ENCODE measurements at regions not wholly inside any gene's neighbourhood (a gene's known extent, or its start where the extent isn't known, plus 50 kb on each side); places are given as distances from the start of the nearest gene placed in this dataset.
"Not testable (repeated sequence)": the region's sequence is repeated elsewhere in the genome, so short reads cannot be mapped to it uniquely, and the experiment has no call there.

- DNase-seq = no peak
Observed at GRCh38 chr1:71345491-71345890, 264.7 kb upstream of the ZRANB2 start.

- DNase-seq = no peak
Observed at GRCh38 chr1:71343686-71344416, 263.0 kb upstream of the ZRANB2 start.

- DNase-seq = no peak
Observed at GRCh38 chr1:71339238-71339637, 258.4 kb upstream of the ZRANB2 start.

GRCh38 chr1:71330991-71331390 lies 250.2 kb upstream of the ZRANB2 start:
- no peak for DNase-seq

GRCh38 chr1:71324671-71325267 lies 243.9 kb upstream of the ZRANB2 start:
- DNase-seq = no peak

GRCh38 chr1:71312545-71312944 lies 231.7 kb upstream of the ZRANB2 start:
- DNase-seq = no peak

GRCh38 chr1:71311376-71311775 lies 230.5 kb upstream of the ZRANB2 start:
- DNase-seq = no peak

GRCh38 chr1:71307451-71307850 lies 226.6 kb upstream of the ZRANB2 start:
- DNase-seq = peak; percentile 30

GRCh38 chr1:71304125-71304524 lies 223.3 kb upstream of the ZRANB2 start:
- no peak for DNase-seq

- DNase-seq = no peak
Observed at GRCh38 chr1:71303617-71304041, 222.8 kb upstream of the ZRANB2 start.

- DNase-seq = no peak
Observed at GRCh38 chr1:71298633-71299032, 217.8 kb upstream of the ZRANB2 start.

- DNase-seq = no peak
Observed at GRCh38 chr1:71296551-71297134, 215.8 kb upstream of the ZRANB2 start.

GRCh38 chr1:71295350-71295749 lies 214.5 kb upstream of the ZRANB2 start:
- no peak for DNase-seq

- DNase-seq = no peak
Observed at GRCh38 chr1:71294178-71294577, 213.3 kb upstream of the ZRANB2 start.

GRCh38 chr1:71292203-71292602 lies 211.4 kb upstream of the ZRANB2 start:
- no peak for DNase-seq

- not testable (repeated sequence) for DNase-seq
Observed at GRCh38 chr1:71290506-71291237, 209.8 kb upstream of the ZRANB2 start.

- DNase-seq = no peak
Observed at GRCh38 chr1:71285529-71285928, 204.7 kb upstream of the ZRANB2 start.

- no peak for DNase-seq
Observed at GRCh38 chr1:71276466-71276865, 195.6 kb upstream of the ZRANB2 start.

GRCh38 chr1:71273334-71273733 lies 192.5 kb upstream of the ZRANB2 start:
- no peak for DNase-seq

- DNase-seq = no peak
Observed at GRCh38 chr1:71270394-71270915, 189.6 kb upstream of the ZRANB2 start.

GRCh38 chr1:71269818-71270217 lies 189.0 kb upstream of the ZRANB2 start:
- no peak for DNase-seq

GRCh38 chr1:71269179-71269578 lies 188.3 kb upstream of the ZRANB2 start:
- DNase-seq = no peak

GRCh38 chr1:71267220-71267619 lies 186.4 kb upstream of the ZRANB2 start:
- no peak for DNase-seq
